Left ventricle myocardium inferior (tissue), 1 donor: ENCODE measurements at regions not wholly inside any gene's neighbourhood (a gene's known extent, or its start where the extent isn't known, plus 50 kb on each side); places are given as distances from the start of the nearest gene placed in this dataset.

ENCODE experiments used
- DNase-seq: peaks from one replicate; pipeline ENCODE4 v3.0.0-alpha.2; 2020
- H3K27ac ChIP-seq: fragments of 200-600 bp; replicated peaks from 2 replicates; pipeline ENCODE4 v1.8.0; 2021
- H3K27me3 ChIP-seq: fragments of 200-600 bp; 2 replicates; pipeline ENCODE4 v1.8.0; 2021; ENCODE audit warnings: low read depth
- H3K36me3 ChIP-seq: fragments of 200-600 bp; 2 replicates; pipeline ENCODE4 v1.8.0; 2021
- H3K4me1 ChIP-seq: fragments of 200-600 bp; 2 replicates; pipeline ENCODE4 v1.8.0; 2021
- H3K4me3 ChIP-seq: fragments of 200-600 bp; 2 replicates; pipeline ENCODE4 v1.8.0; 2021; ENCODE audit warnings: mild to moderate bottlenecking, moderate library complexity
- H3K9me3 ChIP-seq: fragments of 200-600 bp; replicated peaks from 2 replicates; pipeline ENCODE4 v1.8.0; 2021
- intact Hi-C: fragments of 100-400 bp; cut with micrococcal nuclease; formaldehyde crosslinking; loops from one replicate; pipeline ENCODE4 v1.11.0; 2022
- TF ChIP-seq, protein P1 (sequence below): fragments of 200-600 bp; IDR thresholded peaks from 2 replicates; pipeline ENCODE4 v1.8.0; 2021; ENCODE audit warnings: antibody characterized with exemption, mild to moderate bottlenecking, borderline replicate concordance
- donor health status: DM: no; HTN: yes; CAD: no; lungs with severe emphysema.

DNA sequence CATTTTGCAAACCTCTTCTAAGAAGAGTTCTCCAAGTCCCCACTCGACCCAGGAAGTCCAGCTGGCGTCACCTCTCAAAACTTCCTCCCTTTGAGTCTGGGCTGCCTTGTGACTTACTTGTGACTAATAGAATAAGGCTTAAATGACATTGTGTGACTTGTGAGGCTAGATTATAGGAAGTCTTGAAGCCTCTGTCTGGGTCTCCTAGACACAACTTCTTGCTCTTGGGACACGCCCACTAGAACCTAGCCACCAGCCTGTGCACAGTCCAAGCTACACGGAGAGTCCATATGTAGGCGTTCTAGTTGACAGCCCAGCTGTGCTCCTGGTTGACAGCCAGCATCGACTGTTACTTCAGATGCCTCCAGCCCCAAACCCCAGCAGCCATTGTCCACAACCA is 66.7 kb upstream of the TANC2 start:
- Histone ChIP-seq H3K27me3 (no peaks in the 10 kb centered on the region), H3K4me1 (peaks cover 16% of the 10 kb centered on the region), H3K4me3 (no peak overlapping the region), H3K36me3 (no peaks in the 10 kb centered on the region), H3K27ac (peak overlapping the region; percentile 38), H3K9me3 (no peaks in the 10 kb centered on the region)
- intact Hi-C loops: no loop called here
- TF ChIP-seq, protein P1, sequence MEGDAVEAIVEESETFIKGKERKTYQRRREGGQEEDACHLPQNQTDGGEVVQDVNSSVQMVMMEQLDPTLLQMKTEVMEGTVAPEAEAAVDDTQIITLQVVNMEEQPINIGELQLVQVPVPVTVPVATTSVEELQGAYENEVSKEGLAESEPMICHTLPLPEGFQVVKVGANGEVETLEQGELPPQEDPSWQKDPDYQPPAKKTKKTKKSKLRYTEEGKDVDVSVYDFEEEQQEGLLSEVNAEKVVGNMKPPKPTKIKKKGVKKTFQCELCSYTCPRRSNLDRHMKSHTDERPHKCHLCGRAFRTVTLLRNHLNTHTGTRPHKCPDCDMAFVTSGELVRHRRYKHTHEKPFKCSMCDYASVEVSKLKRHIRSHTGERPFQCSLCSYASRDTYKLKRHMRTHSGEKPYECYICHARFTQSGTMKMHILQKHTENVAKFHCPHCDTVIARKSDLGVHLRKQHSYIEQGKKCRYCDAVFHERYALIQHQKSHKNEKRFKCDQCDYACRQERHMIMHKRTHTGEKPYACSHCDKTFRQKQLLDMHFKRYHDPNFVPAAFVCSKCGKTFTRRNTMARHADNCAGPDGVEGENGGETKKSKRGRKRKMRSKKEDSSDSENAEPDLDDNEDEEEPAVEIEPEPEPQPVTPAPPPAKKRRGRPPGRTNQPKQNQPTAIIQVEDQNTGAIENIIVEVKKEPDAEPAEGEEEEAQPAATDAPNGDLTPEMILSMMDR: no peak
- peak; percentile 40 for DNase-seq

DNA sequence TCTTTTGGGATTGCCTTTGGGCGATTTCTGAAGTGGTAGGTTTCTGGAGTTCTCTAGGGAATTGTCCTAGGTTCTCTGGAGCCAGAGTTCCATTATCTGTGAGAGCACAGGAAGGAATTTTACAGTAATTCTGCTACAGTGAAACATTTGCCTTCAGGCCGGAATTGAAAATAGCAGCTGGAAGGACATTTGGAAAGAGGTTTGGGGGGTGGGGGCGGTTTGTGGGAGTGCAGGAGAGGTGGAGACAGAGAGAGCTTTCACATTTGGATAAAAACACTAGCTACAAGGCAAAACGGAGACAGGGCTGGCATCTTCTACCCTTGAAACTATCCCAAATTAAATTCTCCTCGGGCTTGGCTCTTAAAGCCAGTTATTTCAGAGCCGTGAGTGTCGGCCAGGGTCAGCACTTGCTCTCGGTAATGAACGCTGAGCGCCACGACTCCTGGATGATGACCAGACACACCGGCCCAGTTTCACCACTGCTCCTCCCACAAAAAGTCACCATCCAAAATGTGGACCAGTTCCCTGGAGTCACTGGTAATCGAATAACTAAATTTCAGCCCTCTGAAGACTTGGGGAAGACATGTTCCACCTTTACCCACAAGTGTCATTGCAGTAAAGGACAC is 67.7 kb upstream of the TANC2 start:
- H3K9me3 ChIP-seq: no peaks in the 10 kb centered on the region
- H3K27me3 ChIP-seq: no peaks in the 10 kb centered on the region
- H3K4me1 ChIP-seq: peaks cover 19% of the 10 kb centered on the region
- peak overlapping the region; percentile 38 for H3K27ac ChIP-seq
- intact Hi-C loops: no loop called here
- H3K36me3 ChIP-seq: no peaks in the 10 kb centered on the region
- TF ChIP-seq, protein P1: no peak
- H3K4me3 ChIP-seq: no peak overlapping the region
- DNase-seq: peak; percentile 22

DNA sequence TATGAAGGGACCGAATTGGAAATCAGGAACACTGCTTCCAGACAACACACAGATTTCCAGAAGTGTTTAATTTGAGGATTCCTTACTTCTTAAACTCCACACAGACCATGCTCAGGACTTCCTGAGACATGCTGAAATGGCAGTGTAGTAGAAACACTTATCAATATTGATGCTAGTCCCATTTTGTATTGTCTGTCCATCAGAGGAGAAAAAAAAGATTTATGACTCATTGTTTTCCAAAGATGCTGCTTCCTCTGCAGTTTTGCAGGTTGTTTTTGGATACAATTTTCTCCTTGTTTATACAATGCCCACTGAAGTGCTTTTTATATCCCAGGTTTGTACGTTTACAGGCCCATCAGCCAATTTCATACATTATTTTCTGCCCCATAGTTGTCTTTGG is 68.3 kb upstream of the TANC2 start:
- no peak overlapping the region for H3K4me3 ChIP-seq
- intact Hi-C loops: no loop called here
- peak overlapping the region; percentile 38 for H3K27ac ChIP-seq

DNA sequence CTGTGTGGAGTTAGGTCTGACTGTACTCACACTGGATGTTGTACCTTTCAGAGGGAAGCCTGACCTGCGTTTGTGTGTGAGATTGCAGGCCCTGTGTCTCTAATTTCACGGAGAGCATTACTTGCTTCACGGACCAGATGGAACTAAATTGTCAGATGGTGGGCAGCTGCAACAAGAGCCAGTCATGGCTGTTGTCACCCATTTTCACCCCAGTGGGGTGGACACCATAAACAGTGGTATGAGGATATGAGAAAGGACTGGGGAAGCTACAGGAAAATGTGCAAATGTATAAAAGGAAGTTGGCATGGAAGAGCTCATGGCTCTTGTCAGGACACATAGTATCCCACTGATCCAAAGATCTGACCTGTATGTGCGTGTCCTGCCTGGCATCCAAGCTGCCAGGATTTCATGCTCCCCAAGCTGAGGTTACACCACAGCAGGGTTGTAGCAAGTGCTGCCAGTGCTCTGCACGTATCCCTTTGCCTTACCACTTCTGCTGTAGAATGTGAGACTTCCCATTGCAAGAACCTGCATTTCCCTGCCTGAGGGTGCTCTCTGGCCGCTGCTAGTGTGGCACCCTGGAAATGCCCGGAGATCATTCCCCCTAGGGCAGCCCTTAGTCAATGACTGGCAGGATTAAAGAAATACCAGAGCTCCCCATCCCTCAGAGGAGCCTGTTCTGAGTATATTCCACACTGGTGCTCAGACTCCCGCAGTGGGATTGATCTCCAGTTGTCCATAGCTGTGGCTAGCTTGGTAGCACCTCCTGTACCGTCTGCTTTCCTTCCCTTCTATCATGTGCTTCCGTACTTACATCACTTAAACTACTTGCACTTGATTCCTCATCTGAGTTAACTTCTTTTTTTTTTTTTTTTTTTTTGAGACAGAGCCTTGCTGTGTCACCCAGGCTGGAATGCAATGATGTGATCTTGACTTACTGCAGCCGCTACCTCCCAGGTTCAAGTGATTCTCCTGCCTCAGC is 70.4 kb upstream of the TANC2 start:
- no peak for DNase-seq
- TF ChIP-seq, protein P1: no peak

More for the DNA sequence above, 68.3 kb upstream of the TANC2 start:
- no peaks in the 10 kb centered on the region for H3K36me3 ChIP-seq
- DNase-seq: no peak
- H3K9me3 ChIP-seq: no peaks in the 10 kb centered on the region
- no peaks in the 10 kb centered on the region for H3K27me3 ChIP-seq
- peaks cover 26% of the 10 kb centered on the region for H3K4me1 ChIP-seq
- TF ChIP-seq, protein P1: no peak

DNA sequence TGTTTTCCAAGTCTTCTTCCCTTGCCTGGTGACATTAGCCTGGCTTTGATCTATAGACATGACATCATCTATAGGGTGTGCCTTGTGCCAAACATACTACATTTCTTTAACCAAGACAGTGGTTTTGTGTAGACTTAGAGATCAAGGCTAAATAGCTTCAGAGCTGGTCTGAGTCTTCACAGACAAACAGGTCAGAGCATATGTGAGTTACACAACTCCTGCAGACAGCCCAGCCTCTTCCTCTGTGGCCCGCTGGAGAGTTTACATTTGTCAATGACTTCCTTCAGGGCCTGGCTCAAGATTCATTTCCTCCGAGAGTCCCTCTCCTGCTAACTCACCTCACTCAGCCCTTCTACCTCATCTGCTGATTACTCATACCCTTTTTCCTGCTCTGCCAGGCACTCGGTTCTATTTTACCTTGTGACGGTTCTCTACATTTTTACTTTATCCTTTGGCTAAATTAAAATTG is 73.1 kb upstream of the TANC2 start:
- no peaks in the 10 kb centered on the region for H3K9me3 ChIP-seq
- TF ChIP-seq, protein P1: no peak
- no peaks in the 10 kb centered on the region for H3K27me3 ChIP-seq
- peak; percentile 29 for DNase-seq
- H3K4me1 ChIP-seq: peaks cover 29% of the 10 kb centered on the region
- H3K27ac ChIP-seq: peak overlapping the region; percentile 11
- intact Hi-C loops: no loop called here
- H3K4me3 ChIP-seq: no peak overlapping the region
- no peaks in the 10 kb centered on the region for H3K36me3 ChIP-seq

More for the DNA sequence above, 70.4 kb upstream of the TANC2 start:
- Histone ChIP-seq H3K4me1 (peaks cover 36% of the 10 kb centered on the region), H3K36me3 (no peaks in the 10 kb centered on the region), H3K27ac (no peak overlapping the region), H3K4me3 (no peak overlapping the region), H3K27me3 (no peaks in the 10 kb centered on the region), H3K9me3 (no peaks in the 10 kb centered on the region)
- intact Hi-C loops: no loop called here
